Liver (tissue), 8 donors: ENCODE measurements at regions not wholly inside any gene's neighbourhood (a gene's known extent, or its start where the extent isn't known, plus 50 kb on each side); places are given as distances from the start of the nearest gene placed in this dataset.

ENCODE experiments used
- DNase-seq: peaks from one replicate; pipeline ENCODE4 v3.0.0-alpha.2; 2017; ENCODE audit warnings: low spot score
- H3K27ac ChIP-seq, 2 donors: one replicate each; pipeline ENCODE4 v1.7.0; 2013; ENCODE audit warnings: inconsistent platforms in 2 of 2, low read length in 2 of 2, control low read depth in 1 of 2, low read depth in 1 of 2, mild to moderate bottlenecking in 1 of 2
- H3K27me3 ChIP-seq, 4 donors: one replicate each; pipeline versions ENCODE4 v1.6.1 to v1.7.0; 2013; ENCODE audit warnings: low read length in 3 of 4, inconsistent platforms in 1 of 4, mild to moderate bottlenecking in 1 of 4, moderate library complexity in 1 of 4; ENCODE audit not compliant: control insufficient read depth in 4 of 4, insufficient read depth in 4 of 4
- H3K36me3 ChIP-seq, 4 donors: one replicate each; pipeline versions ENCODE4 v1.6.1 to v1.7.0; 2013; ENCODE audit warnings: low read length in 3 of 4, mild to moderate bottlenecking in 3 of 4, low read depth in 1 of 4, moderate library complexity in 1 of 4; ENCODE audit not compliant: control insufficient read depth in 4 of 4, insufficient read depth in 3 of 4
- H3K4me1 ChIP-seq, 4 donors: one replicate each; pipeline versions ENCODE4 v1.6.1 to v1.7.0; 2013; ENCODE audit warnings: low read length in 3 of 4, mild to moderate bottlenecking in 3 of 4, moderate library complexity in 1 of 4; ENCODE audit not compliant: control insufficient read depth in 4 of 4, insufficient read depth in 4 of 4
- H3K4me3 ChIP-seq, 3 donors: one replicate each; pipeline versions ENCODE4 v1.6.1 to v1.7.0; 2013; ENCODE audit warnings: low read length in 3 of 3, control low read depth in 1 of 3, low read depth in 1 of 3, mild to moderate bottlenecking in 1 of 3
- H3K9ac ChIP-seq, 2 donors: one replicate each; pipeline ENCODE4 v1.7.0; 2013; ENCODE audit warnings: low read length in 2 of 2, mild to moderate bottlenecking in 2 of 2, moderate library complexity in 2 of 2, control low read depth in 1 of 2, low read depth in 1 of 2
- H3K9me3 ChIP-seq, 4 donors: one replicate each; pipeline versions ENCODE4 v1.6.1 to v1.7.0; 2013; ENCODE audit warnings: low read length in 3 of 4; ENCODE audit not compliant: control insufficient read depth in 4 of 4
- ATF3 ChIP-seq: IDR thresholded peaks from 2 replicates; pipeline ENCODE4 v1.6.1; 2016; ENCODE audit warnings: antibody characterized with exemption
- CTCF ChIP-seq: fragments of 150-350 bp; IDR thresholded peaks from 2 replicates; pipeline ENCODE4 v1.5.1; 2017; ENCODE audit warnings: improper control_type of control experiment, low read depth, low read length; ENCODE audit not compliant: missing input control
- EGR1 ChIP-seq, 2 donors: IDR thresholded peaks; 2 replicates each; pipeline ENCODE4 v1.6.1; 2016 to 2018; ENCODE audit warnings: antibody characterized with exemption in 2 of 2, low read depth in 2 of 2
- FOXA1 ChIP-seq: IDR thresholded peaks from 2 replicates; pipeline ENCODE4 v1.6.1; 2016; ENCODE audit warnings: antibody characterized with exemption
- FOXA2 ChIP-seq: IDR thresholded peaks from 2 replicates; pipeline ENCODE4 v1.6.1; 2016; ENCODE audit warnings: antibody characterized with exemption
- GABPA ChIP-seq, 2 donors: IDR thresholded peaks in 1 of 2; conservative IDR thresholded peaks in 1 of 2; 2 replicates each; pipeline ENCODE4 v1.6.1; 2016; ENCODE audit warnings: antibody characterized with exemption in 2 of 2, mild to moderate bottlenecking in 1 of 2, moderate library complexity in 1 of 2
- HNF4A ChIP-seq, 2 donors: conservative IDR thresholded peaks; 2 replicates each; pipeline ENCODE4 v1.6.1; 2016; ENCODE audit warnings: antibody characterized with exemption in 2 of 2, mild to moderate bottlenecking in 2 of 2
- HNF4G ChIP-seq: IDR thresholded peaks from 2 replicates; pipeline ENCODE4 v1.6.1; 2016; ENCODE audit warnings: antibody characterized with exemption
- JUND ChIP-seq, 2 donors: IDR thresholded peaks; 2 replicates each; pipeline ENCODE4 v1.6.1; 2016; ENCODE audit warnings: antibody characterized with exemption in 2 of 2
- MAX ChIP-seq: IDR thresholded peaks from 2 replicates; pipeline ENCODE4 v1.6.1; 2016; ENCODE audit warnings: antibody characterized with exemption
- NR2F2 ChIP-seq: IDR thresholded peaks from 2 replicates; pipeline ENCODE4 v1.6.1; 2016; ENCODE audit warnings: antibody characterized with exemption
- RAD21 ChIP-seq, 2 donors: IDR thresholded peaks; 2 replicates each; pipeline ENCODE4 v1.6.1; 2016; ENCODE audit warnings: antibody characterized with exemption in 2 of 2, mild to moderate bottlenecking in 2 of 2
- REST ChIP-seq: IDR thresholded peaks from 2 replicates; pipeline ENCODE4 v1.6.1; 2016; ENCODE audit warnings: antibody characterized with exemption, mild to moderate bottlenecking
- RXRA ChIP-seq, 2 donors: IDR thresholded peaks; 2 replicates each; pipeline ENCODE4 v1.6.1; 2017 to 2018; ENCODE audit warnings: antibody characterized with exemption in 2 of 2, mild to moderate bottlenecking in 1 of 2
- SP1 ChIP-seq: IDR thresholded peaks from 2 replicates; pipeline ENCODE4 v1.6.1; 2018; ENCODE audit warnings: antibody characterized with exemption, mild to moderate bottlenecking
- TAF1 ChIP-seq: conservative IDR thresholded peaks from 2 replicates; pipeline ENCODE4 v1.6.1; 2016; ENCODE audit warnings: antibody characterized with exemption, mild to moderate bottlenecking
- YY1 ChIP-seq: IDR thresholded peaks from 2 replicates; pipeline ENCODE4 v1.6.1; 2016; ENCODE audit warnings: antibody characterized with exemption, mild to moderate bottlenecking
- ZBTB33 ChIP-seq: IDR thresholded peaks from 2 replicates; pipeline ENCODE4 v1.6.1; 2016; ENCODE audit warnings: antibody characterized with exemption
- WGBS: extraction: QIAGEN DNeasy Blood & Tissue Kit; methylation state at CpG from one replicate; pipeline ENCODE4 v1.1.7; 2013; 5-methylcytosine and 5-hydroxymethylcytosine counted together
- donor health status: healthy.
- donor health status: healthy.
- donor health status: healthy.
- donor health status: healthy.
- donor health status: healthy.

- no peak for DNase-seq
- no peaks in the 10 kb centered on the region for H3K9me3 ChIP-seq
- no peaks in the 10 kb centered on the region for H3K27me3 ChIP-seq
- H3K4me3 ChIP-seq: no peak overlapping the region
- no peak overlapping the region for H3K9ac ChIP-seq
- H3K4me1 ChIP-seq: peaks cover 0 to 1% (median 0%) of the 10 kb centered on the region in 4 donors
- WGBS: 59% methylated on average over 5 of the region's 5 CpGs
- no peaks in the 10 kb centered on the region for H3K36me3 ChIP-seq
- TF ChIP-seq MAX (no peak), TAF1 (no peak), REST (no peak), GABPA (IDR thresholded peaks at IDR 0.05 in 1 of 2, conservative IDR thresholded peaks at IDR 0.05 in 1 of 2) (no peak), HNF4A (conservative IDR thresholded peaks at IDR 0.05) (no peak), CTCF (no peak), JUND (IDR thresholded peaks at IDR 0.05) (no peak), RAD21 (IDR thresholded peaks at IDR 0.05) (no peak), ATF3 (no peak), YY1 (no peak), FOXA1 (no peak), FOXA2 (no peak), SP1 (no peak), EGR1 (IDR thresholded peaks at IDR 0.05; ENCODE audit: low read depth in 2 of 2) (no peak), NR2F2 (no peak), RXRA (IDR thresholded peaks at IDR 0.05) (no peak), HNF4G (no peak), ZBTB33 (no peak)
- no peak overlapping the region for H3K27ac ChIP-seq
Measured at GRCh38 chr15:81819924-81820635, 225.7 kb downstream of the MEX3B start.
